Testis (tissue), 2 donors: ENCODE measurements at regions not wholly inside any gene's neighbourhood (a gene's known extent, or its start where the extent isn't known, plus 50 kb on each side); places are given as distances from the start of the nearest gene placed in this dataset.

Experiments used
- DNase-seq: peaks from one replicate; pipeline ENCODE4 v3.0.0-alpha.2; 2019
- H3K27ac ChIP-seq, 2 donors: fragments of 200-600 bp; sonication (generic); one replicate each; pipeline ENCODE4 v1.5.1; 2019
- H3K27me3 ChIP-seq: fragments of 200-600 bp; sonication (generic); one replicate; pipeline ENCODE4 v1.5.1; 2019
- H3K36me3 ChIP-seq: fragments of 200-600 bp; sonication (generic); one replicate; pipeline ENCODE4 v1.5.1; 2017; ENCODE audit warnings: low read depth; ENCODE audit errors: missing control alignments
- H3K4me1 ChIP-seq: fragments of 200-600 bp; sonication (generic); one replicate; pipeline ENCODE4 v1.5.1; 2019
- H3K4me3 ChIP-seq, 2 donors: fragments of 200-600 bp; sonication (generic); one replicate each; pipeline ENCODE4 v1.5.1; 2017 to 2019
- H3K9me3 ChIP-seq: fragments of 200-600 bp; sonication (generic); one replicate; pipeline ENCODE4 v1.5.1; 2017
- CTCF ChIP-seq, 3 experiments: fragments of 450-650 bp in 2 of 3; fragments of 200-600 bp in 1 of 3; sonication (generic) in 1 of 3; IDR thresholded peaks; one replicate each; pipeline ENCODE4 v1.5.1; 2016 to 2019; ENCODE audit warnings: antibody characterized with exemption in 3 of 3, mild to moderate bottlenecking in 2 of 3, moderate library complexity in 1 of 3
- POLR2A ChIP-seq: fragments of 450-650 bp; IDR thresholded peaks from one replicate; pipeline ENCODE4 v1.6.1; 2017; ENCODE audit warnings: antibody characterized with exemption, mild to moderate bottlenecking, moderate library complexity
- WGBS, 2 donors: methylation state at CpG; one replicate each; pipeline ENCODE4 v1.1.5; 2018; 5-methylcytosine and 5-hydroxymethylcytosine counted together
- intact Hi-C: fragments of 100-400 bp; cut with DNase I; formaldehyde crosslinking; loops from one replicate; pipeline ENCODE4 v1.15.1; 2023; ENCODE audit warnings: low total_unique reads

- TF ChIP-seq CTCF (IDR thresholded peaks at IDR 0.05) (no peak), POLR2A (no peak)
- Histone ChIP-seq H3K36me3 (no peaks in the 10 kb centered on the region), H3K4me3 (no peak overlapping the region), H3K27me3 (no peaks in the 10 kb centered on the region), H3K4me1 (peaks cover 4% of the 10 kb centered on the region), H3K9me3 (no peaks in the 10 kb centered on the region), H3K27ac (peak overlapping the region in 1 of 2 donors; percentile 37)
- intact Hi-C loops, result no loop called here
- WGBS, 2 donors, result 62 to 63% methylated on average over 3 of the region's 3 CpGs
- no peak for DNase-seq
Observed at GRCh38 chr2:37459095-37459981, 114.9 kb downstream of the QPCT start.

DNA sequence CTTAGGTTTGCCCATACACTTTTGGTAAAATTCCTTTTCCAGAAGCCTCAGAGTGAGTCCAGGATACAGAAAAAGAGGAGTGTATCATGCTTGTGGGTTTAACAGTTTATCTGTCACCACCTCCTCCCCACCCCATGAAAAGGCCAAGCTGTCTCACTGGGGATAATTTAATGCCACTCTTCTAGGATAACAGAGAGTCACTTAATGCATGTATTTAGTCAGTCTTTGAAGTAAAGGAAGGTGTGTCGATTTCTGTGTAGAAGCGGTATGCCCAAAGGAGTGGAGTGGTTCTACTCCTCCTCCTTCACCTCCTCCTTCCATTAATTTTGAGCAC, 116.4 kb downstream of the QPCT start:
- peaks cover 4% of the 10 kb centered on the region for H3K4me1 ChIP-seq
- H3K27me3 ChIP-seq, result no peaks in the 10 kb centered on the region
- intact Hi-C loops, result no loop called here
- no peaks in the 10 kb centered on the region for H3K9me3 ChIP-seq
- no peak for TF ChIP-seq CTCF (IDR thresholded peaks at IDR 0.05)
- TF ChIP-seq POLR2A, result no peak
- H3K4me3 ChIP-seq, result no peak overlapping the region
- H3K27ac ChIP-seq, result no peak overlapping the region
- WGBS, 2 donors, result 86 to 87% methylated on average over 2 of the region's 2 CpGs
- DNase-seq, result no peak
- no peaks in the 10 kb centered on the region for H3K36me3 ChIP-seq

GRCh38 chr2:37464067-37464466, 119.6 kb downstream of the QPCT start:
- Histone ChIP-seq H3K4me1 (no peaks in the 10 kb centered on the region), H3K9me3 (no peaks in the 10 kb centered on the region), H3K27ac (no peak overlapping the region), H3K4me3 (no peak overlapping the region), H3K36me3 (no peaks in the 10 kb centered on the region), H3K27me3 (no peaks in the 10 kb centered on the region)
- TF ChIP-seq POLR2A (no peak), CTCF (IDR thresholded peaks at IDR 0.05) (no peak)
- intact Hi-C loops, result no loop called here
- DNase-seq, result no peak
- 41 to 54% methylated on average over 2 of the region's 2 CpGs for WGBS, 2 donors

DNA sequence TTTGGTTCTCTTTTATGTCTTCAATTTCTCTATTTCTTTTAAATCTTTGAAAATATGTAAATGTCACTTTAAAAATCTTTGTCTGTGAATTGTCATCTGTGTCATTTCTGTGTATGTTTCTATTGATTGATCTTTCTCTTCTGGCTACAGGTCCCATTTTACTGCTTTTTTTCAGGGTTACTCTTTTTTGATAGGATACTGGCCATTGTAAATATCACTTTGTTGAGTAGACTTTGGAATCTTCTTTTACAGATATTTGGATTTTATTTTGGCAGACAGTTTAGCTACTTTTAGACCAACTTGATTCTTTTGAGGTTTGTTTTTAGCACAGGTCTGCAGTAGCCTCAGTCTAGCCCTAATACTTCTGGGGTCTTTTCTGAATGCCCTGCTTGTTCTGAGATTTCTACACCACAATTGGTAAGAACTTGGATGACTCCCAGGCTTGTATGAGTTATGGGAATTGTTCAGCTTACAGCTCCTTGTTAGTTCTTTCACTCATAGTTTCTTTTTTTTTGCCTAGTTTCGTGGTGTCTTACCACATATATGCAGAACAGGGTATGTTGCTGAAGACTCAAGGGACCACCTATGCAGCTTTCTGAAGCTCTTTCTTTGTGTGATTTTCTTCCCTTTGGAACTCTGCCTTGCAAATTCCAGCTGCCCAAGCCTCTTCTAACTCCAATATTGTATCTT, 122.2 kb downstream of the QPCT start:
- Histone ChIP-seq H3K27ac (no peak overlapping the region), H3K4me3 (no peak overlapping the region), H3K36me3 (no peaks in the 10 kb centered on the region), H3K9me3 (no peaks in the 10 kb centered on the region), H3K27me3 (no peaks in the 10 kb centered on the region), H3K4me1 (no peaks in the 10 kb centered on the region)
- TF ChIP-seq CTCF (IDR thresholded peaks at IDR 0.05) (no peak), POLR2A (no peak)
- intact Hi-C loops, result no loop called here
- DNase-seq, result no peak
- WGBS, 2 donors, result 64 to 81% methylated on average over 1 of the region's 1 CpG
